AG20443 (cell line): ENCODE measurements at regions not wholly inside any gene's neighbourhood (a gene's known extent, or its start where the extent isn't known, plus 50 kb on each side); places are given as distances from the start of the nearest gene placed in this dataset.
A peak's percentile ranks its signal among the peaks of the same experiment; 100 is the strongest.

Source experiments
- DNase-seq: peaks from one replicate; pipeline ENCODE4 v3.0.0; 2012; ENCODE audit warnings: low spot score, mixed read lengths

- no peak for DNase-seq
These were observed 197.4 kb upstream of the KLF14 start for GRCh38 chr7:130931423-130931822.

- DNase-seq: no peak
These were observed 198.1 kb upstream of the KLF14 start for GRCh38 chr7:130932088-130932487.

- DNase-seq: no peak
These were observed 198.8 kb upstream of the KLF14 start for GRCh38 chr7:130932667-130933432.

GRCh38 chr7:130933919-130934318 lies 199.9 kb upstream of the KLF14 start:
- no peak for DNase-seq

- no peak for DNase-seq
These were observed 201.7 kb upstream of the KLF14 start for GRCh38 chr7:130935564-130936157.

GRCh38 chr7:130936202-130936931 lies 202.4 kb upstream of the KLF14 start:
- no peak for DNase-seq

GRCh38 chr7:130937016-130937415 lies 203.0 kb upstream of the KLF14 start:
- no peak for DNase-seq

GRCh38 chr7:130937830-130938229 lies 203.8 kb upstream of the KLF14 start:
- DNase-seq: no peak

GRCh38 chr7:130938661-130939060 lies 204.7 kb upstream of the KLF14 start:
- DNase-seq: peak; percentile 26

GRCh38 chr7:130939321-130940095 lies 205.5 kb upstream of the KLF14 start:
- DNase-seq: no peak

GRCh38 chr7:130940326-130940725 lies 206.3 kb upstream of the KLF14 start:
- DNase-seq: no peak

GRCh38 chr7:130940907-130941306 lies 206.9 kb upstream of the KLF14 start:
- no peak for DNase-seq

- DNase-seq: no peak
These were observed 207.6 kb upstream of the KLF14 start for GRCh38 chr7:130941322-130942210.

GRCh38 chr7:130942211-130942964 lies 208.4 kb upstream of the KLF14 start:
- DNase-seq: no peak

- DNase-seq: peak; percentile 62
These were observed 209.4 kb upstream of the KLF14 start for GRCh38 chr7:130943336-130943901.

- DNase-seq: no peak
These were observed 210.0 kb upstream of the KLF14 start for GRCh38 chr7:130943981-130944380.

GRCh38 chr7:130944997-130945396 lies 211.0 kb upstream of the KLF14 start:
- DNase-seq: no peak

GRCh38 chr7:130945411-130945811 lies 211.4 kb upstream of the KLF14 start:
- no peak for DNase-seq

GRCh38 chr7:130946114-130946513 lies 212.1 kb upstream of the KLF14 start:
- no peak for DNase-seq
